ENCODE measurements at regions not wholly inside any gene's neighbourhood (a gene's known extent, or its start where the extent isn't known, plus 50 kb on each side); places are given as distances from the start of the nearest gene placed in this dataset.
A peak's percentile ranks its signal among the peaks of the same experiment; 100 is the strongest.

DNA sequence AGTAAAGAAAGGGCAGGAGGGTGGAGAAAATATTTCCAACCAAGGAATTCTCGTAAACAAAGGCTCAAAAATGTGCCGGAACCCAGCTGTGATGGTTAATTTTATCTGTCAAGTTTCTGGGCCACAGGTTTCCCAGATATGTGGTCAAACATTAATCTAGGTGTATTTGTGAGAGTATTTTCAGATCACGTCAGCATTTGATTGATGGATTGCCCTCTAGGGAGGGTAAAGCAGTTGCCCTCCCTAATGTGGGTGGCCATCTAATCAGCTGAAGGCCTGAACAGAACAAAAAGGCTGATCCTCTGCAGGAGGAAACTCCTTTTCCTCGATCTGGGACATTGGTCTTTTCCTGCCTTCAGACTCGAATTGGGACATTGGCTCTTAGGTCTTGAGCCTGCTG lies 298.7 kb upstream of the TCF21 start:
- 58 to 67% (median 66%) methylated on average over 5 of the region's 5 CpGs for WGBS, 5 donors
- Histone ChIP-seq H3K4me1 (no peaks in the 10 kb centered on the region), H3K36me3 (no peaks in the 10 kb centered on the region), H3K27me3 (replicated peaks in 1 of 7) (no peaks in the 10 kb centered on the region), H3K27ac (no peak overlapping the region), H3K9me3 (no peaks in the 10 kb centered on the region), H3K4me3 (no peak overlapping the region)
- TF ChIP-seq POLR2A (IDR thresholded peaks at IDR 0.05) = no peak
- TF ChIP-seq, protein P1, sequence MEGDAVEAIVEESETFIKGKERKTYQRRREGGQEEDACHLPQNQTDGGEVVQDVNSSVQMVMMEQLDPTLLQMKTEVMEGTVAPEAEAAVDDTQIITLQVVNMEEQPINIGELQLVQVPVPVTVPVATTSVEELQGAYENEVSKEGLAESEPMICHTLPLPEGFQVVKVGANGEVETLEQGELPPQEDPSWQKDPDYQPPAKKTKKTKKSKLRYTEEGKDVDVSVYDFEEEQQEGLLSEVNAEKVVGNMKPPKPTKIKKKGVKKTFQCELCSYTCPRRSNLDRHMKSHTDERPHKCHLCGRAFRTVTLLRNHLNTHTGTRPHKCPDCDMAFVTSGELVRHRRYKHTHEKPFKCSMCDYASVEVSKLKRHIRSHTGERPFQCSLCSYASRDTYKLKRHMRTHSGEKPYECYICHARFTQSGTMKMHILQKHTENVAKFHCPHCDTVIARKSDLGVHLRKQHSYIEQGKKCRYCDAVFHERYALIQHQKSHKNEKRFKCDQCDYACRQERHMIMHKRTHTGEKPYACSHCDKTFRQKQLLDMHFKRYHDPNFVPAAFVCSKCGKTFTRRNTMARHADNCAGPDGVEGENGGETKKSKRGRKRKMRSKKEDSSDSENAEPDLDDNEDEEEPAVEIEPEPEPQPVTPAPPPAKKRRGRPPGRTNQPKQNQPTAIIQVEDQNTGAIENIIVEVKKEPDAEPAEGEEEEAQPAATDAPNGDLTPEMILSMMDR (IDR thresholded peaks at IDR 0.05 in 8 of 11, conservative IDR thresholded peaks at IDR 0.05 in 3 of 11) = no peak
- TF ChIP-seq POLR2AphosphoS5 (IDR thresholded peaks at IDR 0.05) = no peak
- intact Hi-C loops (cut with DNase I; ENCODE audit: low total_unique reads) = no loop called here
- DNase-seq = no peak

DNA sequence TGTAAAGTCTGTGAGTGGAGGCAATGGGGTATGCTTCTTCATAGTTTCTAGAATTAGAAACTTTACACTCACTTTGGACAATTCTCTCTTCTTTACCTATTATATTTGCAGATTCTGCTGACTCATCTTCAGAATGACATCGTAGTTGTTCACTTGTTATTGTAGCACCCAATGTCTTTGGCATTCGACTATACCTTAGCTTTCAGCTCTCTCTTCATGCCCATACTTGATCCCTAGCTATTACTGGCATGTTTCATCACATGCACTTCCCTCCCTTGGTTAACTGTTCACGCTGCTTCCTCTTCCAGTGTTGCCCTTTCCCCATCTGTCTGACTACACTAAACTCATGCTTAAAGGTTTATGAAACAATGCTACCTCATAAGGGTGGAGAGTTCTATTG lies 298.1 kb upstream of the TCF21 start:
- TF ChIP-seq POLR2AphosphoS5 (IDR thresholded peaks at IDR 0.05) (no peak), POLR2A (IDR thresholded peaks at IDR 0.05) (no peak)
- TF ChIP-seq, protein P1 (IDR thresholded peaks at IDR 0.05 in 8 of 11, conservative IDR thresholded peaks at IDR 0.05 in 3 of 11) = no peak
- WGBS, 5 donors = 53 to 68% (median 65%) methylated on average over 3 of the region's 3 CpGs

DNA sequence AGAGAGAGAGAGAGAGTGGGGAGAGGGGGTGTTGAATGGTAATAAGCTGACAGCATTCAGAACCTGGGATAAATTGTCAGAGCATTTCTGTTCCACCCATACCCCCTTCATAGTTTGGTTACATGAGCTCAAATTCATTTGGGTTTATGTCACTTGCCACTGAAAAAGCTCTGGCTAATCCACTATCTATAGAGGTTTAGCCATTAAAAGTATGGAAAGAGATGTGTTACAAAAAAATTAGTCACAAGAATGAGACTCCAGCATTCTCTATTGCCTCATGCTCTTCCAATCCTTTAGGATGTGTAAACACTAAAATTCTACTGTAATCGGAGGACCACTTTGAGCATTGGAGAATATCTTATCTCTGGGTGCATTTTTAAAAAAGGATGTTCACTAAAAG lies 297.6 kb upstream of the TCF21 start:
- no peak overlapping the region for H3K27ac ChIP-seq
- H3K27me3 ChIP-seq (replicated peaks in 1 of 7) = no peaks in the 10 kb centered on the region
- H3K9me3 ChIP-seq = no peaks in the 10 kb centered on the region
- no peaks in the 10 kb centered on the region for H3K36me3 ChIP-seq
- no peaks in the 10 kb centered on the region for H3K4me1 ChIP-seq
- 68 to 86% (median 72%) methylated on average over 1 of the region's 1 CpG for WGBS, 5 donors
- TF ChIP-seq, protein P1 (IDR thresholded peaks at IDR 0.05 in 8 of 11, conservative IDR thresholded peaks at IDR 0.05 in 3 of 11) = no peak
- TF ChIP-seq POLR2A (IDR thresholded peaks at IDR 0.05) (no peak), POLR2AphosphoS5 (IDR thresholded peaks at IDR 0.05) (no peak)
- H3K4me3 ChIP-seq = no peak overlapping the region
- intact Hi-C loops (cut with DNase I; ENCODE audit: low total_unique reads) = no loop called here
- no peak for DNase-seq

More for the DNA sequence above, 298.1 kb upstream of the TCF21 start:
- H3K4me1 ChIP-seq = no peaks in the 10 kb centered on the region
- no peak for DNase-seq
- H3K36me3 ChIP-seq = no peaks in the 10 kb centered on the region
- no peaks in the 10 kb centered on the region for H3K9me3 ChIP-seq
- H3K4me3 ChIP-seq = no peak overlapping the region
- no peak overlapping the region for H3K27ac ChIP-seq
- H3K27me3 ChIP-seq (replicated peaks in 1 of 7) = no peaks in the 10 kb centered on the region
- intact Hi-C loops (cut with DNase I; ENCODE audit: low total_unique reads) = no loop called here

DNA sequence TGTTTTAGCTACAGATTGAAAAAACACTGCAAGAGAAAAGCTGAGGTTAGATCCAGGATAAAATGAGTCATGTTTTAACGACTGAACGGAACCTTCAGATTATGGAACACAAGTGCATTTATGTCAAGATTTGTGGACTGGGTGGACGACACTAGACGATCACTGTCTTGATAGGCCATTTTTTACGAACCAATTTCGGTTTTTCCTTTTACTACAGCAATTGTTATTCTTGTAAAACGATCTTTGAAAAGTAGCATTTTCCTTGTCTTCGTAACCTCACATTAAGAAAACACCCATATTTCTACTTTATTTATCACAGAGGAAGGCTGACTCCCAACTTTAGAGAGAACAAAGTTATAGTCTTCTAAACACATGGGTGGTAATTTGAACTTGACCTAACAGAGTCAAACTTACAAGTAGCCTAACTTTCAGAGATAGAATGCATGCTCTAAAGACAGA lies 294.2 kb upstream of the TCF21 start:
- Histone ChIP-seq H3K27ac (peak overlapping the region in 1 of 8 donors; percentile 4), H3K9me3 (no peaks in the 10 kb centered on the region), H3K4me3 (no peak overlapping the region), H3K4me1 (no peaks in the 10 kb centered on the region), H3K36me3 (no peaks in the 10 kb centered on the region), H3K27me3 (replicated peaks in 1 of 7) (no peaks in the 10 kb centered on the region)
- WGBS, 5 donors = 60 to 77% (median 75%) methylated on average over 8 of the region's 8 CpGs
- intact Hi-C loops (cut with DNase I; ENCODE audit: low total_unique reads) = no loop called here
- DNase-seq = no peak
- TF ChIP-seq, protein P1 (IDR thresholded peaks at IDR 0.05 in 8 of 11, conservative IDR thresholded peaks at IDR 0.05 in 3 of 11) = no peak
- no peak for TF ChIP-seq POLR2A (IDR thresholded peaks at IDR 0.05)
- no peak for TF ChIP-seq POLR2AphosphoS5 (IDR thresholded peaks at IDR 0.05)

Data from spleen (tissue), 11 donors.